Right lobe of liver (tissue), 4 donors: ENCODE measurements at regions not wholly inside any gene's neighbourhood (a gene's known extent, or its start where the extent isn't known, plus 50 kb on each side); places are given as distances from the start of the nearest gene placed in this dataset.

Experiments
- CTCF ChIP-seq, 4 donors: fragments of 200-600 bp in 3 of 4; fragments of 450-650 bp in 1 of 4; IDR thresholded peaks; one replicate each; pipeline versions ENCODE4 v1.5.1 to v1.8.0; 2016 to 2022; ENCODE audit warnings: antibody characterized with exemption in 4 of 4, mild to moderate bottlenecking in 2 of 4
- POLR2A ChIP-seq: fragments of 450-650 bp; IDR thresholded peaks from one replicate; pipeline ENCODE4 v1.6.1; 2017; ENCODE audit warnings: antibody characterized with exemption, mild to moderate bottlenecking
- donor health status: DM: no; HTN: no; CAD: no.
- donor health status: DM: no; HTN: no; CAD: no.
- donor health status: DM: no; HTN: yes; CAD: no.

GRCh38 chr4:112938461-112939058 lies 110.9 kb upstream of the ANK2 start:
- TF ChIP-seq POLR2A (no peak), CTCF (IDR thresholded peaks at IDR 0.05) (peak; percentile 65 to 73 (median 68))
